A549 (cell line): ENCODE measurements at regions not wholly inside any gene's neighbourhood (a gene's known extent, or its start where the extent isn't known, plus 50 kb on each side); places are given as distances from the start of the nearest gene placed in this dataset.

Source experiments
- ATAC-seq, 2 experiments: fragments of 200-7000 bp in 1 of 2; fragments of >200 bp in 1 of 2; cut with Nextera tagmentation in 1 of 2; cut with Tn5 transposase in 1 of 2; 3 replicates each; pipeline versions ENCODE4 v1.8.0 to v1.9.1; 2018 to 2020; ENCODE audit warnings: mild to moderate bottlenecking in 1 of 2, moderate library complexity in 1 of 2
- CTCF ChIA-PET: fragments of 300-600 bp; sonication (Branson Sonifier 250); formaldehyde crosslinking; extraction: SDS; loops from one replicate; lab custom pipeline; 2021; ENCODE audit warnings: antibody characterized with exemption, inconsistent platforms; lab: Yijun Ruan, JAX
- POLR2A ChIA-PET: fragments of 350-600 bp; formaldehyde crosslinking; extraction: SDS; loops from one replicate; lab custom pipeline; 2021; ENCODE audit warnings: antibody characterized with exemption, inconsistent platforms; lab: Yijun Ruan, JAX
- DNase-seq, 2 experiments: peaks; one replicate each; pipeline versions ENCODE4 v3.0.0 to v3.0.0-alpha.2; 2011 to 2016; ENCODE audit warnings: low read depth in 1 of 2, low spot score in 1 of 2
- FAIRE-seq: peaks from 2 replicates; lab custom pipeline; 2011; peaks lifted over from hg19 to GRCh38; lab: Jason Lieb, UNC
- H3K27ac ChIP-seq, 2 experiments: fragments of >200 bp; sonication (Bioruptor Twin); formaldehyde crosslinking; 3 replicates each; pipeline ENCODE4 v1.5.1; 2016 to 2017
- H3K4me1 ChIP-seq: fragments of >200 bp; sonication (Bioruptor Twin); formaldehyde crosslinking; 3 replicates; pipeline ENCODE4 v1.6.1; 2016
- H3K4me2 ChIP-seq: fragments of >200 bp; sonication (Bioruptor Twin); formaldehyde crosslinking; 3 replicates; pipeline ENCODE4 v1.6.1; 2016
- H3K4me3 ChIP-seq: fragments of >200 bp; sonication (Bioruptor Twin); formaldehyde crosslinking; 3 replicates; pipeline ENCODE4 v1.5.1; 2016
- H3K9me3 ChIP-seq: fragments of >200 bp; sonication (Bioruptor Twin); formaldehyde crosslinking; 3 replicates; pipeline ENCODE4 v1.6.1; 2016
- CHD2 ChIP-seq: fragments of 150-350 bp; IDR thresholded peaks from 2 replicates; pipeline ENCODE4 v1.6.1; 2014; ENCODE audit warnings: low read length; ENCODE audit not compliant: partially characterized antibody
- EP300 ChIP-seq, 2 experiments: fragments of >200 bp; sonication (Bioruptor Twin); formaldehyde crosslinking; IDR thresholded peaks; 2 replicates in 1 of 2; 3 replicates in 1 of 2; pipeline ENCODE4 v1.6.1; 2016 to 2017
- FOSL2 ChIP-seq, 2 experiments: fragments of 450-650 bp in 1 of 2; fragments of >200 bp in 1 of 2; sonication (Bioruptor Twin) in 1 of 2; formaldehyde crosslinking; IDR thresholded peaks; 2 replicates each; pipeline versions ENCODE4 v1.5.0 to v1.6.1; 2016 to 2020; ENCODE audit warnings: mild to moderate bottlenecking in 1 of 2, moderate library complexity in 1 of 2
- HOXB13 ChIP-seq: fragments of 250-450 bp; sonication (Bioruptor Pico); IDR thresholded peaks from 2 replicates; pipeline ENCODE4 v1.5.0; 2020; ENCODE audit warnings: low read depth, mild to moderate bottlenecking, moderate library complexity
- MAZ ChIP-seq: fragments of 150-350 bp; IDR thresholded peaks from 2 replicates; pipeline ENCODE4 v1.6.1; 2014; ENCODE audit warnings: antibody characterized with exemption, low read depth, low read length, borderline replicate concordance
- MYC ChIP-seq: IDR thresholded peaks from 2 replicates; pipeline ENCODE4 v1.6.1; 2012; ENCODE audit warnings: mild to moderate bottlenecking, inconsistent platforms, low read length, improper control_type of control experiment, borderline replicate concordance
- NFE2L2 ChIP-seq: fragments of 150-350 bp; conservative IDR thresholded peaks from 2 replicates; pipeline ENCODE4 v1.6.1; 2014; ENCODE audit warnings: low read length
- RARB ChIP-seq: fragments of 250-450 bp; sonication (Bioruptor Pico); IDR thresholded peaks from 2 replicates; pipeline ENCODE4 v1.8.0; 2021; ENCODE audit warnings: mild to moderate bottlenecking, moderate library complexity
- RCOR1 ChIP-seq: fragments of 150-350 bp; IDR thresholded peaks from 2 replicates; pipeline ENCODE4 v1.6.1; 2014; ENCODE audit warnings: antibody characterized with exemption, low read length, low read depth
- RFX5 ChIP-seq: fragments of 450-650 bp; IDR thresholded peaks from 2 replicates; pipeline ENCODE4 v1.7.1; 2014; ENCODE audit warnings: antibody characterized with exemption, mild to moderate bottlenecking, moderate library complexity
- SMC3 ChIP-seq: fragments of >200 bp; sonication (Bioruptor Twin); formaldehyde crosslinking; IDR thresholded peaks from 3 replicates; pipeline ENCODE4 v1.6.1; 2018; ENCODE audit warnings: inconsistent platforms
- TFCP2L1 ChIP-seq: fragments of 250-450 bp; sonication (Bioruptor Pico); IDR thresholded peaks from 2 replicates; pipeline ENCODE4 v1.5.0; 2021; ENCODE audit warnings: mild to moderate bottlenecking
- TP53 ChIP-seq: fragments of 250-450 bp; sonication (Bioruptor Pico); IDR thresholded peaks from 2 replicates; pipeline ENCODE4 v1.5.0; 2021; ENCODE audit warnings: mild to moderate bottlenecking, moderate library complexity
- ZNF302 ChIP-seq: fragments of 250-450 bp; sonication (Bioruptor Pico); IDR thresholded peaks from 2 replicates; pipeline ENCODE4 v1.9.0; 2021; ENCODE audit warnings: inconsistent platforms, mild to moderate bottlenecking, moderate library complexity
- WGBS: methylation state at CpG from one replicate; pipeline ENCODE4 v1.1.6; 2017; ENCODE audit errors: missing lambda C conversion rate; 5-methylcytosine and 5-hydroxymethylcytosine counted together
- TF ChIP-seq, protein P1 (sequence below): fragments of 250-450 bp; sonication (Bioruptor Pico); IDR thresholded peaks from 2 replicates; pipeline ENCODE4 v1.5.0; 2020; ENCODE audit warnings: low read depth, mild to moderate bottlenecking, moderate library complexity
- TF ChIP-seq, protein P2 (sequence below): fragments of >200 bp; sonication (Bioruptor Twin); formaldehyde crosslinking; IDR thresholded peaks from 3 replicates; pipeline ENCODE4 v1.6.1; 2016
- TF ChIP-seq, protein P3 (sequence below): fragments of 250-450 bp; sonication (Bioruptor Pico); IDR thresholded peaks from 2 replicates; pipeline ENCODE4 v1.5.0; 2021; ENCODE audit warnings: mild to moderate bottlenecking, moderate library complexity, borderline replicate concordance
- TF ChIP-seq, protein P4 (sequence below): fragments of >200 bp; sonication (Bioruptor Twin); formaldehyde crosslinking; IDR thresholded peaks from 2 replicates; pipeline ENCODE4 v1.6.1; 2016
- TF ChIP-seq, protein P5 (sequence below): IDR thresholded peaks from 2 replicates; pipeline ENCODE4 v1.6.1; 2012

DNA sequence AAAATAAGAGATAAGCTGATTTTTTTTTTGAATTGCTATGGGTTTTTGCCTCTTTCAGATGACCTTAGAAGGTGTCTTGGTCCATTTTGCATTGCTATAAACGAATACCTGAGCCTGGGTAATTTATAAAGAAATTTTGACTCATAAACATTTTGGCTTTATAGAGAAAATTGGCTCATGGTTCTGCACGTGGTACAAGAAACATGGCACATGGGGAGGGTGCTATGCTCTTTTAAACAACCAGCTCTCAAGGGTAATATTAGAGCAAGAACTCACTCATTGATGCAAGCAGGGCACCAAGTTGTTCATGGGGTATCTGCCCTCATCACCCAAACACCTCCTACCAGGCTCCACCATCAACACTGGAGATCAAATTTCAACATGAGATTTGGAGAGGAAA, 408.8 kb downstream of the NUP35 start:
- ATAC-seq: no peak
- TF ChIP-seq, protein P1, sequence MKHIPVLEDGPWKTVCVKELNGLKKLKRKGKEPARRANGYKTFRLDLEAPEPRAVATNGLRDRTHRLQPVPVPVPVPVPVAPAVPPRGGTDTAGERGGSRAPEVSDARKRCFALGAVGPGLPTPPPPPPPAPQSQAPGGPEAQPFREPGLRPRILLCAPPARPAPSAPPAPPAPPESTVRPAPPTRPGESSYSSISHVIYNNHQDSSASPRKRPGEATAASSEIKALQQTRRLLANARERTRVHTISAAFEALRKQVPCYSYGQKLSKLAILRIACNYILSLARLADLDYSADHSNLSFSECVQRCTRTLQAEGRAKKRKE (CRISPR knock-in tag): no peak
- TF ChIP-seq ZNF302 (CRISPR knock-in tag): no peak
- no peak for TF ChIP-seq TP53 (CRISPR knock-in tag)
- no peak for TF ChIP-seq FOSL2 (IDR thresholded peaks at IDR 0.05)
- TF ChIP-seq FOSL2 (CRISPR knock-in tag; IDR thresholded peaks at IDR 0.05): no peak
- no peak for TF ChIP-seq EP300 (IDR thresholded peaks at IDR 0.05)
- no peak for TF ChIP-seq MYC
- TF ChIP-seq NFE2L2: no peak
- TF ChIP-seq, all 56 proteins: peak for 0
- CTCF ChIA-PET: no interaction called here
- Histone ChIP-seq H3K4me3 (no peak overlapping the region), H3K4me2 (no peak overlapping the region), H3K4me1 (no peaks in the 10 kb centered on the region), H3K9me3 (no peaks in the 10 kb centered on the region), H3K27ac (no peak overlapping the region)
- no peak for DNase-seq
- POLR2A ChIA-PET: no interaction called here
- no peak for FAIRE-seq
- WGBS: 2% methylated on average over 2 of the region's 2 CpGs

DNA sequence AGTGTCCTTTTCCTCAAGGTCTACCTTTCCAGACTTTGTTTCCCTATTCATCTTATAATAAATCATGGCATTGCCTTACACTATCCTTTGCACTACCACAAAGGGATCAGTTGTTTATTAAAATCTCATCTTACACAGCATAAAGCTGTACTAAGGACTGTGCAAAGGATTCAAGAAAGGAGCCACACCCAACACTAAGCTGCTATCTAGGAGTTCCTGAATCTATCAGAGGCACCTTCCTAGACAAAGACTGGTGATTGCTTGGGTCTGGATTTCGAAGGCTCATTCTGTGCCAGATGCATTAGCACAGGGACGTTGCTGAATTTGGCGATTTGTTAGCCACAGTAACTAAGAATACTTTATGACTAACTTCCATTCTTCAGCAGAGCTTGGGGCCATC, 412.0 kb downstream of the NUP35 start:
- Histone ChIP-seq H3K27ac (no peak overlapping the region), H3K4me3 (no peak overlapping the region), H3K9me3 (no peaks in the 10 kb centered on the region), H3K4me1 (no peaks in the 10 kb centered on the region), H3K4me2 (no peak overlapping the region)
- CTCF ChIA-PET: no interaction called here
- POLR2A ChIA-PET: no interaction called here
- TF ChIP-seq, protein P1 (CRISPR knock-in tag): no peak
- no peak for TF ChIP-seq SMC3
- TF ChIP-seq RCOR1: no peak
- TF ChIP-seq, protein P2, sequence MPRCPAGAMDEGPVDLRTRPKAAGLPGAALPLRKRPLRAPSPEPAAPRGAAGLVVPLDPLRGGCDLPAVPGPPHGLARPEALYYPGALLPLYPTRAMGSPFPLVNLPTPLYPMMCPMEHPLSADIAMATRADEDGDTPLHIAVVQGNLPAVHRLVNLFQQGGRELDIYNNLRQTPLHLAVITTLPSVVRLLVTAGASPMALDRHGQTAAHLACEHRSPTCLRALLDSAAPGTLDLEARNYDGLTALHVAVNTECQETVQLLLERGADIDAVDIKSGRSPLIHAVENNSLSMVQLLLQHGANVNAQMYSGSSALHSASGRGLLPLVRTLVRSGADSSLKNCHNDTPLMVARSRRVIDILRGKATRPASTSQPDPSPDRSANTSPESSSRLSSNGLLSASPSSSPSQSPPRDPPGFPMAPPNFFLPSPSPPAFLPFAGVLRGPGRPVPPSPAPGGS: no peak
- TF ChIP-seq, protein P3, sequence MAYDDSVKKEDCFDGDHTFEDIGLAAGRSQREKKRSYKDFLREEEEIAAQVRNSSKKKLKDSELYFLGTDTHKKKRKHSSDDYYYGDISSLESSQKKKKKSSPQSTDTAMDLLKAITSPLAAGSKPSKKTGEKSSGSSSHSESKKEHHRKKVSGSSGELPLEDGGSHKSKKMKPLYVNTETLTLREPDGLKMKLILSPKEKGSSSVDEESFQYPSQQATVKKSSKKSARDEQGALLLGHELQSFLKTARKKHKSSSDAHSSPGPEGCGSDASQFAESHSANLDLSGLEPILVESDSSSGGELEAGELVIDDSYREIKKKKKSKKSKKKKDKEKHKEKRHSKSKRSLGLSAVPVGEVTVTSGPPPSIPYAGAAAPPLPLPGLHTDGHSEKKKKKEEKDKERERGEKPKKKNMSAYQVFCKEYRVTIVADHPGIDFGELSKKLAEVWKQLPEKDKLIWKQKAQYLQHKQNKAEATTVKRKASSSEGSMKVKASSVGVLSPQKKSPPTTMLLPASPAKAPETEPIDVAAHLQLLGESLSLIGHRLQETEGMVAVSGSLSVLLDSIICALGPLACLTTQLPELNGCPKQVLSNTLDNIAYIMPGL (CRISPR knock-in tag): no peak
- no peak for TF ChIP-seq RARB (CRISPR knock-in tag)
- TF ChIP-seq, protein P4, sequence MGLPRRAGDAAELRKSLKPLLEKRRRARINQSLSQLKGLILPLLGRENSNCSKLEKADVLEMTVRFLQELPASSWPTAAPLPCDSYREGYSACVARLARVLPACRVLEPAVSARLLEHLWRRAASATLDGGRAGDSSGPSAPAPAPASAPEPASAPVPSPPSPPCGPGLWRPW: no peak
- TF ChIP-seq MAZ: no peak
- TF ChIP-seq EP300 (IDR thresholded peaks at IDR 0.05): no peak
- TF ChIP-seq TP53 (CRISPR knock-in tag): no peak
- TF ChIP-seq MYC: no peak
- no peak for TF ChIP-seq TFCP2L1 (CRISPR knock-in tag)
- TF ChIP-seq HOXB13 (CRISPR knock-in tag): no peak
- no peak for TF ChIP-seq RFX5
- TF ChIP-seq ZNF302 (CRISPR knock-in tag): no peak
- no peak for TF ChIP-seq CHD2
- TF ChIP-seq, protein P5, sequence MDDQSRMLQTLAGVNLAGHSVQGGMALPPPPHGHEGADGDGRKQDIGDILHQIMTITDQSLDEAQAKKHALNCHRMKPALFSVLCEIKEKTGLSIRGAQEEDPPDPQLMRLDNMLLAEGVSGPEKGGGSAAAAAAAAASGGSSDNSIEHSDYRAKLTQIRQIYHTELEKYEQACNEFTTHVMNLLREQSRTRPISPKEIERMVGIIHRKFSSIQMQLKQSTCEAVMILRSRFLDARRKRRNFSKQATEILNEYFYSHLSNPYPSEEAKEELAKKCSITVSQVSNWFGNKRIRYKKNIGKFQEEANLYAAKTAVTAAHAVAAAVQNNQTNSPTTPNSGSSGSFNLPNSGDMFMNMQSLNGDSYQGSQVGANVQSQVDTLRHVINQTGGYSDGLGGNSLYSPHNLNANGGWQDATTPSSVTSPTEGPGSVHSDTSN: no peak
- ATAC-seq (no peak), DNase-seq (no peak), FAIRE-seq (no peak)
- WGBS: 50% methylated on average over 3 of the region's 3 CpGs
